H9 (cell line): ENCODE measurements at regions not wholly inside any gene's neighbourhood (a gene's known extent, or its start where the extent isn't known, plus 50 kb on each side); places are given as distances from the start of the nearest gene placed in this dataset.
A peak's percentile ranks its signal among the peaks of the same experiment; 100 is the strongest.

Experiments used
- DNase-seq: peaks from one replicate; pipeline ENCODE4 v3.0.0-alpha.2; 2017
- H2AFZ ChIP-seq: one replicate; pipeline ENCODE4 v1.6.1; 2013; ENCODE audit warnings: mild to moderate bottlenecking, low read length, control low read depth, moderate library complexity
- H2AK5ac ChIP-seq: 2 replicates; pipeline ENCODE4 v1.6.1; 2013; ENCODE audit warnings: low read length, control low read depth, mixed read lengths; ENCODE audit not compliant: insufficient read length
- H2BK120ac ChIP-seq: one replicate; pipeline ENCODE4 v1.6.1; 2013; ENCODE audit warnings: low read depth, mild to moderate bottlenecking, low read length, control low read depth, inconsistent platforms; ENCODE audit not compliant: poor library complexity, severe bottlenecking
- H2BK12ac ChIP-seq: 2 replicates; pipeline ENCODE4 v1.6.1; 2013; ENCODE audit warnings: low read length, control low read depth, mixed read lengths, low read depth; ENCODE audit not compliant: insufficient read length
- H2BK15ac ChIP-seq: 2 replicates; pipeline ENCODE4 v1.6.1; 2013; ENCODE audit warnings: low read depth, low read length, control low read depth
- H2BK20ac ChIP-seq: one replicate; pipeline ENCODE4 v1.6.1; 2013; ENCODE audit warnings: low read depth, mild to moderate bottlenecking, low read length, control low read depth, inconsistent platforms; ENCODE audit not compliant: poor library complexity, severe bottlenecking
- H2BK5ac ChIP-seq: 2 replicates; pipeline ENCODE4 v1.6.1; 2013; ENCODE audit warnings: low read length, control low read depth, mixed read lengths; ENCODE audit not compliant: insufficient read length
- H3K14ac ChIP-seq: 2 replicates; pipeline ENCODE4 v1.6.1; 2013; ENCODE audit warnings: low read length, control low read depth; ENCODE audit not compliant: insufficient read depth
- H3K18ac ChIP-seq: 2 replicates; pipeline ENCODE4 v1.6.1; 2013; ENCODE audit warnings: low read depth, mild to moderate bottlenecking, mixed read lengths, low read length, control low read depth; ENCODE audit not compliant: insufficient read length
- H3K23ac ChIP-seq: 2 replicates; pipeline ENCODE4 v1.6.1; 2013; ENCODE audit warnings: low read length, control low read depth, mixed read lengths, low read depth; ENCODE audit not compliant: insufficient read length
- H3K23me2 ChIP-seq: 2 replicates; pipeline ENCODE4 v1.6.1; 2013; ENCODE audit warnings: low read depth, mild to moderate bottlenecking, mixed read lengths, low read length, control low read depth; ENCODE audit not compliant: insufficient read length, poor library complexity, severe bottlenecking
- H3K27ac ChIP-seq: 2 replicates; pipeline ENCODE4 v1.5.1; 2013; ENCODE audit warnings: low read length, control low read depth, mixed read lengths, low read depth; ENCODE audit not compliant: insufficient read length
- H3K27me3 ChIP-seq: 2 replicates; pipeline ENCODE4 v1.6.1; 2013; ENCODE audit warnings: low read length, control low read depth, inconsistent platforms; ENCODE audit not compliant: insufficient read depth
- H3K4ac ChIP-seq: 2 replicates; pipeline ENCODE4 v1.6.1; 2013; ENCODE audit warnings: low read depth, mild to moderate bottlenecking, control low read depth, inconsistent platforms, low read length, moderate library complexity
- H3K4me1 ChIP-seq: 2 replicates; pipeline ENCODE4 v1.6.1; 2013; ENCODE audit warnings: low read length, control low read depth, inconsistent platforms; ENCODE audit not compliant: insufficient read depth
- H3K4me2 ChIP-seq: 2 replicates; pipeline ENCODE4 v1.6.1; 2013; ENCODE audit warnings: low read length, control low read depth, mixed read lengths; ENCODE audit not compliant: insufficient read length, insufficient read depth
- H3K56ac ChIP-seq: 2 replicates; pipeline ENCODE4 v1.6.1; 2013; ENCODE audit warnings: low read depth, mild to moderate bottlenecking, mixed read lengths, low read length, control low read depth; ENCODE audit not compliant: insufficient read length
- H3K79me1 ChIP-seq: 2 replicates; pipeline ENCODE4 v1.6.1; 2013; ENCODE audit warnings: low read depth, mild to moderate bottlenecking, moderate library complexity, low read length, control low read depth, inconsistent platforms; ENCODE audit not compliant: insufficient read depth, poor library complexity, severe bottlenecking
- H3K79me2 ChIP-seq: 2 replicates; pipeline ENCODE4 v1.6.1; 2013; ENCODE audit warnings: low read length, control low read depth, inconsistent platforms; ENCODE audit not compliant: insufficient read depth
- H3K9ac ChIP-seq: 2 replicates; pipeline ENCODE4 v1.6.1; 2013; ENCODE audit warnings: low read length, control low read depth, mixed read lengths; ENCODE audit not compliant: insufficient read length; ENCODE audit errors: extremely low read depth
- H3K9me3 ChIP-seq: one replicate; pipeline ENCODE4 v1.6.1; 2013; ENCODE audit warnings: low read depth, low read length, inconsistent platforms; ENCODE audit not compliant: control insufficient read depth
- H3T11ph ChIP-seq: one replicate; pipeline ENCODE4 v1.6.1; 2013; ENCODE audit warnings: mild to moderate bottlenecking, low read length, control low read depth, inconsistent platforms
- H4K20me1 ChIP-seq: one replicate; pipeline ENCODE4 v1.6.1; 2013; ENCODE audit not compliant: control insufficient read depth, insufficient read length, insufficient read depth
- H4K5ac ChIP-seq: 2 replicates; pipeline ENCODE4 v1.6.1; 2013; ENCODE audit warnings: low read depth, mild to moderate bottlenecking, mixed read lengths, low read length, control low read depth; ENCODE audit not compliant: insufficient read length
- H4K8ac ChIP-seq: replicated peaks from 2 replicates; pipeline ENCODE4 v1.6.1; 2013; ENCODE audit warnings: low read length, control low read depth, mixed read lengths, low read depth; ENCODE audit not compliant: insufficient read length
- H4K91ac ChIP-seq: 2 replicates; pipeline ENCODE4 v1.6.1; 2013; ENCODE audit warnings: low read depth, mild to moderate bottlenecking, moderate library complexity, mixed read lengths, low read length, control low read depth; ENCODE audit not compliant: insufficient read length
- H3K27ac Mint-ChIP-seq, 3 experiments: 2 replicates in 2 of 3; 3 replicates in 1 of 3; pipeline ENCODE4 v1.8.0; 2020 to 2021; ENCODE audit warnings: mixed read lengths in 3 of 3, mild to moderate bottlenecking in 1 of 3, moderate library complexity in 1 of 3
- H3K27me3 Mint-ChIP-seq: 2 replicates; pipeline ENCODE4 v1.8.0; 2021; ENCODE audit warnings: low read depth, mild to moderate bottlenecking, moderate library complexity, mixed read lengths
- H3K36me3 Mint-ChIP-seq, 3 experiments: 2 replicates in 2 of 3; 3 replicates in 1 of 3; pipeline ENCODE4 v1.8.0; 2020 to 2021; ENCODE audit warnings: low read depth in 3 of 3, mixed read lengths in 3 of 3; ENCODE audit not compliant: insufficient read depth in 1 of 3
- H3K4me1 Mint-ChIP-seq, 2 experiments: 2 replicates each; pipeline ENCODE4 v1.8.0; 2020; ENCODE audit warnings: mixed read lengths in 2 of 2
- H3K4me3 Mint-ChIP-seq, 2 experiments: 2 replicates in 1 of 2; 3 replicates in 1 of 2; pipeline ENCODE4 v1.8.0; 2020 to 2021; ENCODE audit warnings: mild to moderate bottlenecking in 2 of 2, mixed read lengths in 2 of 2, moderate library complexity in 1 of 2
- H3K9me3 Mint-ChIP-seq, 2 experiments: 2 replicates in 1 of 2; 3 replicates in 1 of 2; pipeline ENCODE4 v1.8.0; 2020; ENCODE audit warnings: mild to moderate bottlenecking in 2 of 2, mixed read lengths in 2 of 2, moderate library complexity in 1 of 2
- CTCF ChIP-seq: fragments of 200-600 bp; sonication (generic); conservative IDR thresholded peaks from 3 replicates; pipeline ENCODE4 v1.8.0; 2021; ENCODE audit warnings: antibody characterized with exemption, mild to moderate bottlenecking
- whole genome bisulfite sequencing: extraction: QIAGEN DNeasy Blood & Tissue Kit; methylation state at CpG from one replicate; pipeline ENCODE4 v1.1.7; 2013; ENCODE audit warnings: missing lambda C conversion rate, low lambda C conversion rate, mixed read lengths; ENCODE audit not compliant: insufficient read length; ENCODE audit errors: extremely low coverage; 5-methylcytosine and 5-hydroxymethylcytosine counted together

DNA sequence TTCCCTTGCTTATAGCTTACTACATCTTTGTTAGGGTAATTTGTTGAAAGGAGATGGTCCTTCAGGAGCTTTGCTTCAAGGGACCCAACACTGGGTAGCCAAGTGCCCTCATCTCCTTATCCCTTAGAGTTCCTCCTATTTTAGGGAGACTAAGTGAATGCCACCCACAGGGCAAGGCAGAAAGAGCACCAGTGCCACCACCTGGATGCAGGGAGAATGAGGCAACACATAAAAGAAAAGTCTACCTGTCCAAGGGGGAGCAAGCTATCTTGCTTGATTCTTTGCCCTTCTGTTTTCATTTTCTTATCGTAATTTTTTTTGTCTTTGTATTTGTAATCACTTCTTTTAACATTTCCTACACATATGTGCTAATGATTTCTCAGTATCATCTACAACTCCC lies 205.5 kb downstream of the NPR3 start:
- peak; percentile 57 for DNase-seq
- no peak overlapping the region for H2AFZ ChIP-seq
- no peaks in the 10 kb centered on the region for H3K79me2 ChIP-seq
- no peak overlapping the region for H4K8ac ChIP-seq
- Mint-ChIP-seq H3K4me3 (no peak overlapping the region), H3K4me1 (no peaks in the 10 kb centered on the region; a peak in 2 of 4 replicates), H3K27ac (no peak overlapping the region), H3K36me3 (peaks cover 0 to 2% (median 0%) of the 10 kb centered on the region in 3 experiments; a peak in 1 of 7 replicates), H3K27me3 (peaks cover 4% of the 10 kb centered on the region), H3K9me3 (no peaks in the 10 kb centered on the region; a peak in 2 of 5 replicates)
- no peaks in the 10 kb centered on the region for H3K23me2 ChIP-seq
- no peaks in the 10 kb centered on the region for H3K79me1 ChIP-seq
- H2AK5ac ChIP-seq: no peak overlapping the region
- H2BK120ac ChIP-seq: no peak overlapping the region
- no peak overlapping the region for H3K23ac ChIP-seq
- no peak overlapping the region for H3K4me2 ChIP-seq
- no peak overlapping the region for H3K27ac ChIP-seq
- no peak overlapping the region for H3K18ac ChIP-seq
- H3K9me3 ChIP-seq: no peaks in the 10 kb centered on the region
- no peak overlapping the region for H4K5ac ChIP-seq
- TF ChIP-seq CTCF: peak; percentile 75
- no peak overlapping the region for H4K91ac ChIP-seq
- H3K27me3 ChIP-seq: no peaks in the 10 kb centered on the region
- no peaks in the 10 kb centered on the region for H4K20me1 ChIP-seq
- no peak overlapping the region for H2BK5ac ChIP-seq
- H2BK15ac ChIP-seq: no peak overlapping the region
- no peaks in the 10 kb centered on the region for H3K4me1 ChIP-seq
- no CpG with 5 or more reads among the region's 1 CpG for WGBS
- no peak overlapping the region for H2BK20ac ChIP-seq
- H2BK12ac ChIP-seq: no peak overlapping the region
- H3K9ac ChIP-seq: no peak overlapping the region
- no peak overlapping the region for H3K56ac ChIP-seq
- H3K14ac ChIP-seq: no peak overlapping the region
- no peak overlapping the region for H3K4ac ChIP-seq
- no peak overlapping the region for H3T11ph ChIP-seq
